Right lobe of liver (tissue), 6 donors: ENCODE measurements at regions not wholly inside any gene's neighbourhood (a gene's known extent, or its start where the extent isn't known, plus 50 kb on each side); places are given as distances from the start of the nearest gene placed in this dataset.

Experiments
- ATAC-seq, 4 donors: fragments of 200-7000 bp; cut with Tn5 transposase; one replicate each; pipeline ENCODE4 v1.9.1; 2020; ENCODE audit warnings: mild to moderate bottlenecking in 4 of 4, moderate library complexity in 4 of 4
- DNase-seq, 3 donors: peaks; one replicate each; pipeline ENCODE4 v3.0.0-alpha.2; 2020
- H3K27ac ChIP-seq, 3 donors: fragments of 200-600 bp; one replicate each; pipeline ENCODE4 v1.8.0; 2022
- H3K27me3 ChIP-seq, 2 donors: fragments of 200-600 bp; one replicate each; pipeline ENCODE4 v1.8.0; 2022
- H3K36me3 ChIP-seq, 4 donors: fragments of 200-600 bp; sonication (generic) in 1 of 4; one replicate each; pipeline versions ENCODE4 v1.5.1 to v1.8.0; 2017 to 2022; ENCODE audit warnings: control low read depth in 1 of 4
- H3K4me1 ChIP-seq, 4 donors: fragments of 200-600 bp; sonication (generic) in 1 of 4; one replicate each; pipeline versions ENCODE4 v1.5.1 to v1.8.0; 2017 to 2022; ENCODE audit warnings: control low read depth in 1 of 4
- H3K4me3 ChIP-seq, 3 donors: fragments of 200-600 bp; one replicate each; pipeline ENCODE4 v1.8.0; 2022
- H3K9me3 ChIP-seq, 4 donors: fragments of 200-600 bp; sonication (generic) in 1 of 4; one replicate each; pipeline versions ENCODE4 v1.5.1 to v1.8.0; 2017 to 2022; ENCODE audit warnings: control low read depth in 1 of 4
- CTCF ChIP-seq, 4 donors: fragments of 200-600 bp in 3 of 4; fragments of 450-650 bp in 1 of 4; IDR thresholded peaks; one replicate each; pipeline versions ENCODE4 v1.5.1 to v1.8.0; 2016 to 2022; ENCODE audit warnings: antibody characterized with exemption in 4 of 4, mild to moderate bottlenecking in 2 of 4
- POLR2A ChIP-seq: fragments of 450-650 bp; IDR thresholded peaks from one replicate; pipeline ENCODE4 v1.6.1; 2017; ENCODE audit warnings: antibody characterized with exemption, mild to moderate bottlenecking
- WGBS: methylation state at CpG from one replicate; pipeline ENCODE4 v1.1.6; 2018; ENCODE audit warnings: low coverage, low lambda C conversion rate; ENCODE audit not compliant: insufficient coverage; ENCODE audit errors: missing lambda C conversion rate; 5-methylcytosine and 5-hydroxymethylcytosine counted together
- intact Hi-C, 2 donors: fragments of 100-400 bp; cut with DNase I; formaldehyde crosslinking; loops; one replicate each; pipeline versions ENCODE4 v1.11.2 to v1.14.1; 2022
- donor health status: DM: no; HTN: yes; CAD: no.
- donor health status: DM: no; HTN: no; CAD: no.
- donor health status: DM: no; HTN: no; CAD: no.
- donor health status: DM: no; HTN: yes; CAD: no.
- donor health status: DM: no; HTN: yes; CAD: no.

GRCh38 chr1:232248276-232248820 is 381.6 kb downstream of the SIPA1L2 start:
- ATAC-seq: no peak
- Histone ChIP-seq H3K27ac (no peak overlapping the region), H3K4me3 (no peak overlapping the region), H3K27me3 (no peaks in the 10 kb centered on the region), H3K4me1 (no peaks in the 10 kb centered on the region), H3K9me3 (no peaks in the 10 kb centered on the region), H3K36me3 (no peaks in the 10 kb centered on the region)
- WGBS: 63% methylated on average over 5 of the region's 5 CpGs
- no peak for DNase-seq
- intact Hi-C loops: no loop called here
- TF ChIP-seq CTCF (IDR thresholded peaks at IDR 0.05) (no peak), POLR2A (no peak)

GRCh38 chr1:232247669-232248068 is 382.3 kb downstream of the SIPA1L2 start:
- H3K36me3 ChIP-seq: no peaks in the 10 kb centered on the region
- no peaks in the 10 kb centered on the region for H3K27me3 ChIP-seq
- DNase-seq (no peak), ATAC-seq (no peak)
- H3K4me1 ChIP-seq: no peaks in the 10 kb centered on the region
- no peak overlapping the region for H3K27ac ChIP-seq
- H3K4me3 ChIP-seq: no peak overlapping the region
- intact Hi-C loops: no loop called here
- H3K9me3 ChIP-seq: no peaks in the 10 kb centered on the region
- TF ChIP-seq CTCF (IDR thresholded peaks at IDR 0.05) (no peak), POLR2A (no peak)
- WGBS: 43% methylated on average over 3 of the region's 3 CpGs

- ATAC-seq: no peak
- H3K9me3 ChIP-seq: no peaks in the 10 kb centered on the region
- H3K27me3 ChIP-seq: no peaks in the 10 kb centered on the region
- DNase-seq: no peak
- H3K4me1 ChIP-seq: no peaks in the 10 kb centered on the region
- no peaks in the 10 kb centered on the region for H3K36me3 ChIP-seq
- no peak overlapping the region for H3K4me3 ChIP-seq
- intact Hi-C loops: no loop called here
- no peak overlapping the region for H3K27ac ChIP-seq
- TF ChIP-seq CTCF (IDR thresholded peaks at IDR 0.05): no peak
- TF ChIP-seq POLR2A: no peak
- 47% methylated on average over 1 of the region's 1 CpG for WGBS
Observed at GRCh38 chr1:232244426-232244825, 385.5 kb downstream of the SIPA1L2 start.

DNA sequence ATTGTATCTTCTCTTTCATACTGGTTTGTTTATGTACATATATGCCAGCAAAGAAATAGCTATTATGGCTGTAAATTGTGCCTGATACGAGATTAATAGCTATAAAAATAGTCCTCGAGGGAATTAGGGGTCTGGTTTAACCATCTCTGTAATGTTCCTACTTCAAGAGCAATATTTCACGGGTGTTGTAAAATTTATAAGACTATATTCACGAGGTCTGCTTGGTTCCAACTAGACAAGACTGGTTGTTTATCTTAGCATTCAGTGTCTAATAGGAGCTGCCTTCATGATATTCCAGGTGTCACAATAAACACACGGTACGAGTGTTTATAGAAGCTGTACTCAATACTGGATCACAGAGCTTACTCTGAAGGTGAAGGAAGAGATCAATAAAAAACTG is 389.9 kb downstream of the SIPA1L2 start:
- H3K4me3 ChIP-seq: no peak overlapping the region
- 33% methylated on average over 6 of the region's 6 CpGs for WGBS
- intact Hi-C loops: no loop called here
- no peaks in the 10 kb centered on the region for H3K27me3 ChIP-seq
- no peak for DNase-seq
- no peaks in the 10 kb centered on the region for H3K36me3 ChIP-seq
- no peak overlapping the region for H3K27ac ChIP-seq
- no peak for ATAC-seq
- no peaks in the 10 kb centered on the region for H3K9me3 ChIP-seq
- no peak for TF ChIP-seq CTCF (IDR thresholded peaks at IDR 0.05)
- no peak for TF ChIP-seq POLR2A
- no peaks in the 10 kb centered on the region for H3K4me1 ChIP-seq

- DNase-seq: no peak
- intact Hi-C loops: no loop called here
- Histone ChIP-seq H3K27me3 (no peaks in the 10 kb centered on the region), H3K36me3 (no peaks in the 10 kb centered on the region), H3K27ac (no peak overlapping the region), H3K9me3 (no peaks in the 10 kb centered on the region), H3K4me1 (no peaks in the 10 kb centered on the region), H3K4me3 (no peak overlapping the region)
- 63% methylated on average over 3 of the region's 3 CpGs for WGBS
- TF ChIP-seq CTCF (IDR thresholded peaks at IDR 0.05) (no peak), POLR2A (no peak)
- ATAC-seq: no peak
Observed at GRCh38 chr1:232239522-232239921, 390.4 kb downstream of the SIPA1L2 start.
